ENCODE measurements at regions not wholly inside any gene's neighbourhood (a gene's known extent, or its start where the extent isn't known, plus 50 kb on each side); places are given as distances from the start of the nearest gene placed in this dataset.

- Histone ChIP-seq H3K4me1 (ENCODE audit: control insufficient read depth in 5 of 5, insufficient read depth in 5 of 5, low read length in 5 of 5) (peaks cover 0 to 16% (median 2%) of the 10 kb centered on the region in 5 donors), H3K27me3 (ENCODE audit: control insufficient read depth in 3 of 3, insufficient read depth in 3 of 3, low read length in 2 of 3) (no peaks in the 10 kb centered on the region), H3K9ac (ENCODE audit: insufficient read depth in 1 of 2, low read length in 2 of 2) (no peak overlapping the region), H3K36me3 (ENCODE audit: control insufficient read depth in 4 of 4, insufficient read depth in 4 of 4, low read length in 4 of 4) (no peaks in the 10 kb centered on the region), H3K9me3 (ENCODE audit: control insufficient read depth in 4 of 4, insufficient read depth in 3 of 4, low read length in 3 of 4) (no peaks in the 10 kb centered on the region), H3K4me3 (no peak overlapping the region), H3K27ac (ENCODE audit: low read depth in 1 of 2, low read length in 1 of 2) (no peak overlapping the region)
- 93 to 94% methylated on average over 2 of the region's 2 CpGs for WGBS, 2 donors
- ATAC-seq (ENCODE audit: insufficient read depth, low FRiP score) (no peak), DNase-seq (no peak)
- no peak for TF ChIP-seq CTCF (IDR thresholded peaks at IDR 0.05; ENCODE audit: control extremely low read depth, extremely low read depth)
Observed at GRCh38 chr13:107220245-107220644, 652.3 kb upstream of the ARGLU1 start.

GRCh38 chr13:107217251-107217650 lies 649.3 kb upstream of the ARGLU1 start:
- 74 to 78% methylated on average over 6 of the region's 6 CpGs for WGBS, 2 donors
- Histone ChIP-seq H3K9ac (ENCODE audit: insufficient read depth in 1 of 2, low read length in 2 of 2) (no peak overlapping the region), H3K4me3 (no peak overlapping the region), H3K9me3 (ENCODE audit: control insufficient read depth in 4 of 4, insufficient read depth in 3 of 4, low read length in 3 of 4) (no peaks in the 10 kb centered on the region), H3K36me3 (ENCODE audit: control insufficient read depth in 4 of 4, insufficient read depth in 4 of 4, low read length in 4 of 4) (no peaks in the 10 kb centered on the region), H3K27ac (ENCODE audit: low read depth in 1 of 2, low read length in 1 of 2) (no peak overlapping the region), H3K27me3 (ENCODE audit: control insufficient read depth in 3 of 3, insufficient read depth in 3 of 3, low read length in 2 of 3) (no peaks in the 10 kb centered on the region), H3K4me1 (ENCODE audit: control insufficient read depth in 5 of 5, insufficient read depth in 5 of 5, low read length in 5 of 5) (peaks cover 0 to 16% (median 2%) of the 10 kb centered on the region in 5 donors)
- DNase-seq, result peak in 2 of 3 donors; percentile 81 to 92
- ATAC-seq (ENCODE audit: insufficient read depth, low FRiP score), result no peak
- no peak for TF ChIP-seq CTCF (IDR thresholded peaks at IDR 0.05; ENCODE audit: control extremely low read depth, extremely low read depth)

GRCh38 chr13:107216046-107216755 lies 648.3 kb upstream of the ARGLU1 start:
- Histone ChIP-seq H3K9me3 (ENCODE audit: control insufficient read depth in 4 of 4, insufficient read depth in 3 of 4, low read length in 3 of 4) (no peaks in the 10 kb centered on the region), H3K36me3 (ENCODE audit: control insufficient read depth in 4 of 4, insufficient read depth in 4 of 4, low read length in 4 of 4) (no peaks in the 10 kb centered on the region), H3K4me3 (no peak overlapping the region), H3K9ac (ENCODE audit: insufficient read depth in 1 of 2, low read length in 2 of 2) (no peak overlapping the region), H3K4me1 (ENCODE audit: control insufficient read depth in 5 of 5, insufficient read depth in 5 of 5, low read length in 5 of 5) (peaks cover 0 to 17% (median 2%) of the 10 kb centered on the region in 5 donors), H3K27me3 (ENCODE audit: control insufficient read depth in 3 of 3, insufficient read depth in 3 of 3, low read length in 2 of 3) (no peaks in the 10 kb centered on the region), H3K27ac (ENCODE audit: low read depth in 1 of 2, low read length in 1 of 2) (no peak overlapping the region)
- TF ChIP-seq CTCF (IDR thresholded peaks at IDR 0.05; ENCODE audit: control extremely low read depth, extremely low read depth), result no peak
- no peak for ATAC-seq (ENCODE audit: insufficient read depth, low FRiP score)
- DNase-seq, result peak in 2 of 3 donors; percentile 27 to 61
- WGBS, 2 donors, result 87 to 88% methylated on average over 11 of the region's 11 CpGs

Data from lung (tissue), 11 donors.